Activated naive CD4-positive, alpha-beta T cell treated with anti-CD3 and anti-CD28 coated beads for 36 hours (primary cell): ENCODE measurements at regions not wholly inside any gene's neighbourhood (a gene's known extent, or its start where the extent isn't known, plus 50 kb on each side); places are given as distances from the start of the nearest gene placed in this dataset.

Source experiments
- CTCF ChIA-PET: fragments of 350-600 bp; sonication (Branson Sonifier 250); formaldehyde crosslinking; loops from one replicate; lab custom pipeline; 2021; ENCODE audit warnings: antibody characterized with exemption; lab: Charles Lee
- DNase-seq: peaks from one replicate; pipeline ENCODE4 v3.0.0-alpha.2; 2020
- H3K27ac Mint-ChIP-seq: one replicate; pipeline ENCODE4 v1.8.0; 2021; ENCODE audit warnings: mild to moderate bottlenecking, mixed read lengths
- H3K27me3 Mint-ChIP-seq: one replicate; pipeline ENCODE4 v1.8.0; 2021; ENCODE audit warnings: low read depth, mixed read lengths
- H3K36me3 Mint-ChIP-seq: one replicate; pipeline ENCODE4 v1.8.0; 2021; ENCODE audit warnings: low read depth, mixed read lengths
- H3K4me1 Mint-ChIP-seq: one replicate; pipeline ENCODE4 v1.8.0; 2021; ENCODE audit warnings: low read depth, mixed read lengths
- H3K4me3 Mint-ChIP-seq: one replicate; pipeline ENCODE4 v1.8.0; 2021; ENCODE audit warnings: mild to moderate bottlenecking, moderate library complexity, mixed read lengths
- H3K9me3 Mint-ChIP-seq: one replicate; pipeline ENCODE4 v1.8.0; 2021; ENCODE audit warnings: mixed read lengths
- intact Hi-C: fragments of 100-400 bp; cut with micrococcal nuclease; formaldehyde crosslinking; loops from one replicate; pipeline ENCODE4 v1.15.1; 2023

GRCh38 chr2:38430597-38431207 lies 53.6 kb upstream of the ATL2 start:
- H3K4me1 Mint-ChIP-seq: no peaks in the 10 kb centered on the region
- H3K27ac Mint-ChIP-seq: no peak overlapping the region
- CTCF ChIA-PET: interaction anchor here (0.9 kb wide), 1 partner anchor 9 kb away, joined by 4 read pairs; no protein-coding TSS in a partner anchor
- H3K4me3 Mint-ChIP-seq: no peak overlapping the region
- no peaks in the 10 kb centered on the region for H3K27me3 Mint-ChIP-seq
- H3K36me3 Mint-ChIP-seq: no peaks in the 10 kb centered on the region
- H3K9me3 Mint-ChIP-seq: no peaks in the 10 kb centered on the region
- no peak for DNase-seq
- intact Hi-C loops: no loop called here

- no peak overlapping the region for H3K27ac Mint-ChIP-seq
- no peaks in the 10 kb centered on the region for H3K9me3 Mint-ChIP-seq
- intact Hi-C loops: no loop called here
- H3K36me3 Mint-ChIP-seq: no peaks in the 10 kb centered on the region
- DNase-seq: no peak
- no peak overlapping the region for H3K4me3 Mint-ChIP-seq
- CTCF ChIA-PET: interaction anchor here (0.9 kb wide), 1 partner anchor 8 kb away, joined by 4 read pairs; no protein-coding TSS in a partner anchor
- H3K27me3 Mint-ChIP-seq: no peaks in the 10 kb centered on the region
- H3K4me1 Mint-ChIP-seq: no peaks in the 10 kb centered on the region
These were observed 53.1 kb upstream of the ATL2 start for GRCh38 chr2:38430196-38430595.

GRCh38 chr2:38427936-38428335 lies 50.9 kb upstream of the ATL2 start:
- H3K4me3 Mint-ChIP-seq: no peak overlapping the region
- no peak overlapping the region for H3K27ac Mint-ChIP-seq
- CTCF ChIA-PET: no interaction called here
- H3K36me3 Mint-ChIP-seq: no peaks in the 10 kb centered on the region
- no peak for DNase-seq
- no peaks in the 10 kb centered on the region for H3K4me1 Mint-ChIP-seq
- H3K27me3 Mint-ChIP-seq: no peaks in the 10 kb centered on the region
- intact Hi-C loops: no loop called here
- H3K9me3 Mint-ChIP-seq: no peaks in the 10 kb centered on the region

- Mint-ChIP-seq H3K36me3 (no peaks in the 10 kb centered on the region), H3K27ac (no peak overlapping the region), H3K27me3 (no peaks in the 10 kb centered on the region), H3K4me3 (no peak overlapping the region), H3K9me3 (no peaks in the 10 kb centered on the region), H3K4me1 (no peaks in the 10 kb centered on the region)
- intact Hi-C loops: no loop called here
- DNase-seq: no peak
- CTCF ChIA-PET: no interaction called here
These were observed 50.0 kb upstream of the ATL2 start for GRCh38 chr2:38427054-38427453.
